SKM-1 treated with dmso at 0.1 percent for 144 hours (cell line): ENCODE measurements at regions not wholly inside any gene's neighbourhood (a gene's known extent, or its start where the extent isn't known, plus 50 kb on each side); places are given as distances from the start of the nearest gene placed in this dataset.

Source experiments
- DNase-seq: peaks from one replicate; lab custom pipeline; 2025; ENCODE audit not compliant: unreplicated experiment; lab: John Stamatoyannopoulos, UW

- no peak for DNase-seq
These were observed 260.9 kb upstream of the CFAP20DC start for GRCh38 chr3:59310736-59311135.

- DNase-seq, result no peak
These were observed 258.9 kb upstream of the CFAP20DC start for GRCh38 chr3:59308684-59309083.

GRCh38 chr3:59308001-59308400 lies 258.2 kb upstream of the CFAP20DC start:
- DNase-seq, result no peak

GRCh38 chr3:59306436-59306835 lies 256.6 kb upstream of the CFAP20DC start:
- DNase-seq, result no peak

- DNase-seq, result no peak
These were observed 254.5 kb upstream of the CFAP20DC start for GRCh38 chr3:59304296-59304695.

GRCh38 chr3:59303452-59303851 lies 253.6 kb upstream of the CFAP20DC start:
- no peak for DNase-seq

- no peak for DNase-seq
These were observed 252.6 kb upstream of the CFAP20DC start for GRCh38 chr3:59302442-59302841.

GRCh38 chr3:59300733-59301132 lies 250.9 kb upstream of the CFAP20DC start:
- peak; percentile 93 for DNase-seq

GRCh38 chr3:59299561-59299960 lies 249.7 kb upstream of the CFAP20DC start:
- no peak for DNase-seq

GRCh38 chr3:59290358-59290757 lies 240.5 kb upstream of the CFAP20DC start:
- no peak for DNase-seq

- DNase-seq, result no peak
These were observed 240.0 kb upstream of the CFAP20DC start for GRCh38 chr3:59289831-59290230.

- DNase-seq, result no peak
These were observed 239.1 kb upstream of the CFAP20DC start for GRCh38 chr3:59288951-59289350.

GRCh38 chr3:59286791-59287531 lies 237.1 kb upstream of the CFAP20DC start:
- DNase-seq, result peak; percentile 78

- no peak for DNase-seq
These were observed 235.7 kb upstream of the CFAP20DC start for GRCh38 chr3:59285560-59285959.

GRCh38 chr3:59284926-59285325 lies 235.1 kb upstream of the CFAP20DC start:
- no peak for DNase-seq

- no peak for DNase-seq
These were observed 230.3 kb upstream of the CFAP20DC start for GRCh38 chr3:59280113-59280512.

- no peak for DNase-seq
These were observed 228.0 kb upstream of the CFAP20DC start for GRCh38 chr3:59277816-59278215.

GRCh38 chr3:59277201-59277600 lies 227.4 kb upstream of the CFAP20DC start:
- no peak for DNase-seq

- DNase-seq, result no peak
These were observed 224.2 kb upstream of the CFAP20DC start for GRCh38 chr3:59273976-59274375.

- no peak for DNase-seq
These were observed 222.1 kb upstream of the CFAP20DC start for GRCh38 chr3:59271971-59272370.

- DNase-seq, result no peak
These were observed 221.1 kb upstream of the CFAP20DC start for GRCh38 chr3:59270921-59271320.

- DNase-seq, result no peak
These were observed 220.4 kb upstream of the CFAP20DC start for GRCh38 chr3:59270209-59270608.

GRCh38 chr3:59268170-59268569 lies 218.3 kb upstream of the CFAP20DC start:
- DNase-seq, result no peak
